Type B pancreatic cell (in vitro differentiated cells): ENCODE measurements at regions not wholly inside any gene's neighbourhood (a gene's known extent, or its start where the extent isn't known, plus 50 kb on each side); places are given as distances from the start of the nearest gene placed in this dataset.

Experiments
- DNase-seq: peaks from one replicate; pipeline ENCODE4 v3.0.0; 2021; ENCODE audit warnings: mixed read lengths; ENCODE audit not compliant: unreplicated experiment; ENCODE audit errors: extremely low spot score
- H3K27ac Mint-ChIP-seq: 2 replicates; pipeline ENCODE4 v1.8.0; 2021; ENCODE audit warnings: mild to moderate bottlenecking, mixed read lengths
- H3K27me3 Mint-ChIP-seq: 2 replicates; pipeline ENCODE4 v1.8.0; 2021; ENCODE audit warnings: mixed read lengths
- H3K36me3 Mint-ChIP-seq: 2 replicates; pipeline ENCODE4 v1.8.0; 2021; ENCODE audit warnings: mixed read lengths
- H3K4me1 Mint-ChIP-seq: one replicate; pipeline ENCODE4 v1.8.0; 2021; ENCODE audit warnings: mixed read lengths; ENCODE audit not compliant: unreplicated experiment
- H3K4me3 Mint-ChIP-seq: 2 replicates; pipeline ENCODE4 v1.8.0; 2021; ENCODE audit warnings: mild to moderate bottlenecking, mixed read lengths
- H3K9me3 Mint-ChIP-seq: 2 replicates; pipeline ENCODE4 v1.8.0; 2021; ENCODE audit warnings: mixed read lengths
- TF ChIP-seq, protein P1 (sequence below): fragments of 200-600 bp; sonication (generic); conservative IDR thresholded peaks from 2 replicates; pipeline ENCODE4 v1.5.0; 2021; ENCODE audit warnings: antibody characterized with exemption, mild to moderate bottlenecking

DNA sequence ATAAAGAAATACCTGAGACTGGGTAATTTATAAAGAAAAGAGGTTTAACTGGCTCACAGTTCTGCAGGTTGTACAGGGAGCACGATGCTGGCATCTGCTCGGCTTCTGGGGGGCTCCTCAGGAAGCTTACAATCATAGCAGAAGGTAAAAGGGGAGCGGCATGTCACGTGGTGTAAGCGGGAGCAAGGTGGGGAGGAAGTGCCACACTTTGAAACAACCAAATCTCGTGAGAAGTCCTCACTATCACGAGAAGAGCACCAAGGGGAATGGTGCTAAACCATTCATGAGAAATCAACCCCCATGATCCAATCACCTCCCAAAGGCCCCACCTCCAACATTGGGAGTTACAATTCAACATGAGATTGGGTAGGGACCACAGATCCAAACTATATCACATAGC lies 67.7 kb downstream of the AKR1B1 start:
- Mint-ChIP-seq H3K27me3 (no peaks in the 10 kb centered on the region), H3K9me3 (no peaks in the 10 kb centered on the region), H3K4me1 (no peaks in the 10 kb centered on the region), H3K36me3 (no peaks in the 10 kb centered on the region), H3K4me3 (no peak overlapping the region), H3K27ac (no peak overlapping the region)
- TF ChIP-seq, protein P1, sequence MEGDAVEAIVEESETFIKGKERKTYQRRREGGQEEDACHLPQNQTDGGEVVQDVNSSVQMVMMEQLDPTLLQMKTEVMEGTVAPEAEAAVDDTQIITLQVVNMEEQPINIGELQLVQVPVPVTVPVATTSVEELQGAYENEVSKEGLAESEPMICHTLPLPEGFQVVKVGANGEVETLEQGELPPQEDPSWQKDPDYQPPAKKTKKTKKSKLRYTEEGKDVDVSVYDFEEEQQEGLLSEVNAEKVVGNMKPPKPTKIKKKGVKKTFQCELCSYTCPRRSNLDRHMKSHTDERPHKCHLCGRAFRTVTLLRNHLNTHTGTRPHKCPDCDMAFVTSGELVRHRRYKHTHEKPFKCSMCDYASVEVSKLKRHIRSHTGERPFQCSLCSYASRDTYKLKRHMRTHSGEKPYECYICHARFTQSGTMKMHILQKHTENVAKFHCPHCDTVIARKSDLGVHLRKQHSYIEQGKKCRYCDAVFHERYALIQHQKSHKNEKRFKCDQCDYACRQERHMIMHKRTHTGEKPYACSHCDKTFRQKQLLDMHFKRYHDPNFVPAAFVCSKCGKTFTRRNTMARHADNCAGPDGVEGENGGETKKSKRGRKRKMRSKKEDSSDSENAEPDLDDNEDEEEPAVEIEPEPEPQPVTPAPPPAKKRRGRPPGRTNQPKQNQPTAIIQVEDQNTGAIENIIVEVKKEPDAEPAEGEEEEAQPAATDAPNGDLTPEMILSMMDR = no peak
- DNase-seq = no peak

DNA sequence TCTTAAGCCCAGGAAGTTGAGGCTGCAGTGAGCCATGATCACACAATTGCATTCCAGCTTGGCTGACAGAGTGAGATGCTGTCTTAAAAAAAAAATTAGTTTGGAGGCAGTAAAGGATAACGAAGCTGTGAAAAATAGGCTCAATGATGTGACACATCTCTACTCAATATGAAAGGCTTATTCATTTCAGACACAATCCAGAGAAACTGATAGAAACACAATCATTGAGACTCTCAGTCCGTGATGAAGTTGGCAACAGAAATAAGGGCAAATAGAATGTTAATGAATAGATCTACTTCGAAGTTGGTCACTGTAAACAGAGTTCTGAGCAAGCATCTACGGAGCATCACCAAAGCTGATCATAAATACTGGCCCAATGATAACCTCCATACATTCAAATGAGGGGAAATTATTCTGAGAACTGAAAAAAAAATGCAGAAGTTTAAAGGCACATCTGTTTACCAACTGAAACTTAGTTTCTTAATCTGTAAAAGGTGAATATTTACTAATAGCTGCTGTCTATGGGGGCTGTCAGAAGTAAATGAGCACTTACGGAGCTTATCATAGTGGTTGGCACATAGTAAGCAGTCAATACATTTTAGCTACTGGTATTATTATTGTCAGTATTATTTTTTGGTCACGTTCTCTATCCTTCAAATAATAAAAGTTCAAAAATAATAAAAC lies 70.4 kb downstream of the AKR1B1 start:
- Mint-ChIP-seq H3K27me3 (no peaks in the 10 kb centered on the region), H3K4me1 (no peaks in the 10 kb centered on the region), H3K9me3 (peaks cover 4% of the 10 kb centered on the region), H3K36me3 (no peaks in the 10 kb centered on the region), H3K4me3 (no peak overlapping the region), H3K27ac (no peak overlapping the region)
- TF ChIP-seq, protein P1 = no peak
- DNase-seq = no peak

DNA sequence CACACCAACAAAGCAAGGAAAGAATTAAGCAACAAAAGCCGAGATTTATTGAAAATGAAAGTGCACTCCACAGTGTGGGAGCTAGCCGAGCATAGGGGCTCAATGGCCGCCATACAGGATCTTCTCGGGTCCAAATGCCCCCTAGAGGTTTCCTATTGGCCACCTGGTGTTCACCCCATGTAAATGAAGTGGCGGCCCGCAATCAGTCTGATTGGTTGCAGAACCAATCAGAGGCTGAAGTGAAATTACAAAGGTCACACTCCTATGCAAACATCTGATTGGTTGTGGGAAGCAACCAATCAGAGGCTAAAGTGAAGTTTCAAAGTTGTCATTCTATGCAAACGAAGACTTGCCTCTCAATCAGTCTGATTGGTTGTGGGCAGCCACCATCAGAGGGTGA lies 61.8 kb upstream of the SLC35B4 start:
- Mint-ChIP-seq H3K4me3 (no peak overlapping the region), H3K4me1 (no peaks in the 10 kb centered on the region), H3K36me3 (no peaks in the 10 kb centered on the region), H3K27ac (no peak overlapping the region), H3K9me3 (no peaks in the 10 kb centered on the region), H3K27me3 (peaks cover 21% of the 10 kb centered on the region)
- no peak for DNase-seq
- TF ChIP-seq, protein P1 = peak; percentile 30

DNA sequence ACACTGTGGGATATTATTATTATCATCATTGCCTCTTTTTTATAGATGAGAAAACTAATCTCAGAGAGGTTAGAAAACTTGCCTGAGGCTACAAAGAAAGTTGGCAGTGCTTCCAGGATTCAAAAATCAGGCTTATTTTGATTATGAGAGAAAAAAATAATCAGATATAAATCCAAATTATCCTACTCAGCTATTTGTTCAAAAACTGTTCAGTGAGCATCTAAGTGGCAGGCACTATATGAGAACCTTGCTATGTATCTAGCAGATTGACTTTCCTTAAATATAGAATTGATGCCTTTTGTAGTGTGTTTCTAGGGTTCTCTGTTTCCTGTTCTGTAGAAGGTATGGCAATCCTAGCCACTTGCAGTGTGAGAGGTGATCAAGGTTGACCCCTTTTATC lies 60.0 kb upstream of the SLC35B4 start:
- Mint-ChIP-seq H3K4me3 (no peak overlapping the region), H3K9me3 (no peaks in the 10 kb centered on the region), H3K4me1 (no peaks in the 10 kb centered on the region), H3K27me3 (peaks cover 21% of the 10 kb centered on the region), H3K27ac (no peak overlapping the region), H3K36me3 (no peaks in the 10 kb centered on the region)
- DNase-seq = no peak
- TF ChIP-seq, protein P1 = no peak

DNA sequence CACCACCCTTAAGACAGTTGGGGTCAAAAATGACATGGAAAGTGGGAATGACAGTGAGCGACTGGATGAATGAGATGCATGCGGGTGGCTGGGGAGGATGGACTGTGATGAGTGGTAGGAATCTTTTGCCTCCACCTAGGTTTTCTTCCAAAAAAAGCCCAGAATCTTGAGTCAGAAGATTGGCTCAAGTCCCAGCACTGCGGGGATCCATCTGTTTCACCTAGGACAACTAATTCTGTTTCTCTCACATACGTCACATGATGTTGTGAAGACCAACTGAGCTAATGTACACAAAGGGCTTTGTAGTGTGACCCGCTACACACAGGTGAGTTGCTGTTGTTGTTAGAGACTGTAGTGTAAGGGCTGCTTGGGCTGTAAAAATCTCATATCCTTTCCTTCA lies 58.5 kb upstream of the SLC35B4 start:
- H3K27me3 Mint-ChIP-seq = peaks cover 21% of the 10 kb centered on the region
- H3K4me3 Mint-ChIP-seq = no peak overlapping the region
- H3K27ac Mint-ChIP-seq = no peak overlapping the region
- TF ChIP-seq, protein P1 = no peak
- DNase-seq = no peak
- no peaks in the 10 kb centered on the region for H3K9me3 Mint-ChIP-seq
- H3K36me3 Mint-ChIP-seq = no peaks in the 10 kb centered on the region
- H3K4me1 Mint-ChIP-seq = no peaks in the 10 kb centered on the region

DNA sequence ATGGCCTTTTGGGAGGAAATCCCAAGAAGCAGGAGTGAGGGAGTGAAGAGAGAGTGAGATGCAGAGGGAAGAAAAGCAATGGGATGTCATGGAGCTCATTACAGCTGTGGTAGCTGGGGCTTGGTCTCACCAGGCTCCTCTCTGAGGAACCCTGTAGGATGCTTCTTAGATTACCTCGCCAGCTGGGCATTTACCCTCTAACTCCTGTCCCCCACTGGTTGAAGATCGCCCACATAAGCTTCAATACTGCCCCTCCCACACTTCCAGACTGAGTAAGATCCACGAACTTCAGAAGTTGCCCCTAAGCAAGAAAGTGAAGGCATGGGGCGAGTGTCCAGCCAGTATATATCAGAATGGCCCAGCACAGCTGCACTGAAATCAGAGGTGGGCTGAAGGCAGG lies 58.1 kb upstream of the SLC35B4 start:
- H3K27me3 Mint-ChIP-seq = peaks cover 21% of the 10 kb centered on the region
- TF ChIP-seq, protein P1 = no peak
- no peaks in the 10 kb centered on the region for H3K36me3 Mint-ChIP-seq
- no peak overlapping the region for H3K27ac Mint-ChIP-seq
- no peaks in the 10 kb centered on the region for H3K9me3 Mint-ChIP-seq
- H3K4me1 Mint-ChIP-seq = no peaks in the 10 kb centered on the region
- DNase-seq = no peak
- no peak overlapping the region for H3K4me3 Mint-ChIP-seq
